ENCODE measurements at regions not wholly inside any gene's neighbourhood (a gene's known extent, or its start where the extent isn't known, plus 50 kb on each side); places are given as distances from the start of the nearest gene placed in this dataset.

GRCh38 chr2:41597680-41598079, 450.1 kb upstream of the PKDCC start:
- TF ChIP-seq CTCF (IDR thresholded peaks at IDR 0.05): no peak
- TF ChIP-seq POLR2AphosphoS5 (IDR thresholded peaks at IDR 0.05): no peak
- no peak for TF ChIP-seq POLR2A (IDR thresholded peaks at IDR 0.05)
- TF ChIP-seq EP300 (IDR thresholded peaks at IDR 0.05): no peak

Measured in stomach (tissue), 4 donors.